GM19324 (cell line): ENCODE measurements at regions not wholly inside any gene's neighbourhood (a gene's known extent, or its start where the extent isn't known, plus 50 kb on each side); places are given as distances from the start of the nearest gene placed in this dataset.
"Not testable (repeated sequence)": the region's sequence is repeated elsewhere in the genome, so short reads cannot be mapped to it uniquely, and the experiment has no call there.

Source experiments
- ATAC-seq: cut with Tn5 transposase; IDR thresholded peaks from one replicate; pipeline ENCODE4 v1.9.1; 2021; ENCODE audit warnings: mild to moderate bottlenecking, moderate library complexity; ENCODE audit not compliant: unreplicated experiment, low FRiP score

- ATAC-seq, result no peak
These were observed 353.7 kb upstream of the SLC7A11 start for GRCh38 chr4:138595731-138596460.

GRCh38 chr4:138595171-138595570 is 353.0 kb upstream of the SLC7A11 start:
- no peak for ATAC-seq

- ATAC-seq, result no peak
These were observed 350.6 kb upstream of the SLC7A11 start for GRCh38 chr4:138592796-138593195.

GRCh38 chr4:138591808-138592207 is 349.7 kb upstream of the SLC7A11 start:
- ATAC-seq, result no peak

- no peak for ATAC-seq
These were observed 346.4 kb upstream of the SLC7A11 start for GRCh38 chr4:138588501-138588900.

- no peak for ATAC-seq
These were observed 337.0 kb upstream of the SLC7A11 start for GRCh38 chr4:138579146-138579545.

GRCh38 chr4:138577826-138578225 is 335.7 kb upstream of the SLC7A11 start:
- ATAC-seq, result not testable (repeated sequence)

GRCh38 chr4:138577145-138577544 is 335.0 kb upstream of the SLC7A11 start:
- no peak for ATAC-seq

- ATAC-seq, result no peak
These were observed 334.5 kb upstream of the SLC7A11 start for GRCh38 chr4:138576684-138577083.

GRCh38 chr4:138573246-138573645 is 331.1 kb upstream of the SLC7A11 start:
- ATAC-seq, result no peak

- ATAC-seq, result no peak
These were observed 329.9 kb upstream of the SLC7A11 start for GRCh38 chr4:138572007-138572406.

- ATAC-seq, result no peak
These were observed 325.5 kb upstream of the SLC7A11 start for GRCh38 chr4:138567696-138568095.

- no peak for ATAC-seq
These were observed 323.4 kb upstream of the SLC7A11 start for GRCh38 chr4:138565576-138565975.

GRCh38 chr4:138562544-138562991 is 320.4 kb upstream of the SLC7A11 start:
- ATAC-seq, result no peak

- no peak for ATAC-seq
These were observed 319.8 kb upstream of the SLC7A11 start for GRCh38 chr4:138561906-138562305.

GRCh38 chr4:138561276-138561880 is 319.2 kb upstream of the SLC7A11 start:
- no peak for ATAC-seq

- ATAC-seq, result no peak
These were observed 318.3 kb upstream of the SLC7A11 start for GRCh38 chr4:138560448-138560847.

GRCh38 chr4:138558886-138559285 is 316.7 kb upstream of the SLC7A11 start:
- no peak for ATAC-seq

- peak; percentile 91 for ATAC-seq
These were observed 313.4 kb upstream of the SLC7A11 start for GRCh38 chr4:138555584-138555983.

- ATAC-seq, result no peak
These were observed 313.0 kb upstream of the SLC7A11 start for GRCh38 chr4:138555108-138555507.

- ATAC-seq, result no peak
These were observed 311.1 kb upstream of the SLC7A11 start for GRCh38 chr4:138553001-138553845.
